Kidney (tissue), 13 donors: ENCODE measurements at regions not wholly inside any gene's neighbourhood (a gene's known extent, or its start where the extent isn't known, plus 50 kb on each side); places are given as distances from the start of the nearest gene placed in this dataset.

Experiments
- DNase-seq, 5 donors: peaks; one replicate each; pipeline ENCODE4 v3.0.0-alpha.2; 2013 to 2020
- FAIRE-seq: peaks from 2 replicates; lab custom pipeline; 2012; peaks lifted over from hg19 to GRCh38; lab: Jason Lieb, UNC
- H3K27ac ChIP-seq, 2 donors: one replicate each; pipeline ENCODE4 v1.7.0; 2013; ENCODE audit warnings: low read depth in 2 of 2, low read length in 2 of 2, inconsistent platforms in 1 of 2
- H3K27me3 ChIP-seq: one replicate; pipeline ENCODE4 v1.7.1; 2013; ENCODE audit warnings: low read length, inconsistent platforms; ENCODE audit not compliant: control insufficient read depth, insufficient read depth
- H3K36me3 ChIP-seq, 3 donors: one replicate each; pipeline versions ENCODE4 v1.7.0 to v1.7.1; 2013; ENCODE audit warnings: low read length in 3 of 3, control low read depth in 1 of 3, inconsistent platforms in 1 of 3; ENCODE audit not compliant: insufficient read depth in 3 of 3, control insufficient read depth in 2 of 3
- H3K4me1 ChIP-seq, 3 donors: one replicate each; pipeline versions ENCODE4 v1.7.0 to v1.7.1; 2013; ENCODE audit warnings: low read length in 3 of 3, inconsistent platforms in 1 of 3, low read depth in 1 of 3; ENCODE audit not compliant: control insufficient read depth in 2 of 3, insufficient read depth in 2 of 3
- H3K4me3 ChIP-seq, 3 donors: one replicate each; pipeline versions ENCODE4 v1.7.0 to v1.8.1; 2013; ENCODE audit warnings: low read length in 3 of 3, control low read depth in 1 of 3, inconsistent platforms in 1 of 3
- H3K9ac ChIP-seq, 3 donors: one replicate each; pipeline versions ENCODE4 v1.7.0 to v1.7.1; 2013; ENCODE audit warnings: low read length in 3 of 3, control low read depth in 1 of 3, inconsistent platforms in 1 of 3
- H3K9me3 ChIP-seq, 3 donors: one replicate each; pipeline versions ENCODE4 v1.7.0 to v1.7.1; 2013; ENCODE audit warnings: low read length in 3 of 3, control low read depth in 1 of 3, inconsistent platforms in 1 of 3; ENCODE audit not compliant: control insufficient read depth in 2 of 3, insufficient read depth in 1 of 3
- CTCF ChIP-seq: IDR thresholded peaks from 3 replicates; pipeline ENCODE4 v1.5.1; 2012; ENCODE audit warnings: mild to moderate bottlenecking, moderate library complexity, borderline replicate concordance; ENCODE audit not compliant: insufficient read depth; ENCODE audit errors: extremely low read depth
- intact Hi-C: fragments of 100-400 bp; cut with DNase I; formaldehyde crosslinking; loops from one replicate; pipeline ENCODE4 v1.11.1; 2022
- donor health status: control.
- donor health status: control.
- donor health status: control.
- donor health status: control.
- donor health status: control.
- donor health status: DM: yes; HTN: yes; CAD: no.
- donor health status: Normal renal cell carcinoma (clear cell type).

- no peaks in the 10 kb centered on the region for H3K36me3 ChIP-seq
- FAIRE-seq (no peak), DNase-seq (no peak)
- H3K9me3 ChIP-seq: peaks cover 0 to 17% (median 4%) of the 10 kb centered on the region in 3 donors
- no peak overlapping the region for H3K4me3 ChIP-seq
- no peak overlapping the region for H3K9ac ChIP-seq
- no peak overlapping the region for H3K27ac ChIP-seq
- intact Hi-C loops: no loop called here
- H3K4me1 ChIP-seq: no peaks in the 10 kb centered on the region
- TF ChIP-seq CTCF: no peak
- no peaks in the 10 kb centered on the region for H3K27me3 ChIP-seq
Observed at GRCh38 chr18:35835833-35836232, 136.6 kb upstream of the RMP24 start.

GRCh38 chr18:35836932-35837331, 135.5 kb upstream of the RMP24 start:
- Histone ChIP-seq H3K9me3 (peaks cover 0 to 8% (median 1%) of the 10 kb centered on the region in 3 donors), H3K36me3 (no peaks in the 10 kb centered on the region), H3K27ac (no peak overlapping the region), H3K9ac (no peak overlapping the region), H3K27me3 (no peaks in the 10 kb centered on the region), H3K4me1 (no peaks in the 10 kb centered on the region), H3K4me3 (no peak overlapping the region)
- DNase-seq: no peak
- TF ChIP-seq CTCF: no peak
- intact Hi-C loops: no loop called here
- FAIRE-seq: no peak

- no peaks in the 10 kb centered on the region for H3K4me1 ChIP-seq
- no peak overlapping the region for H3K9ac ChIP-seq
- intact Hi-C loops: no loop called here
- DNase-seq: no peak
- H3K4me3 ChIP-seq: no peak overlapping the region
- no peak for FAIRE-seq
- no peaks in the 10 kb centered on the region for H3K9me3 ChIP-seq
- H3K27ac ChIP-seq: no peak overlapping the region
- no peak for TF ChIP-seq CTCF
- no peaks in the 10 kb centered on the region for H3K27me3 ChIP-seq
- no peaks in the 10 kb centered on the region for H3K36me3 ChIP-seq
Observed at GRCh38 chr18:35837922-35838496, 134.5 kb upstream of the RMP24 start.

- H3K9me3 ChIP-seq: no peaks in the 10 kb centered on the region
- FAIRE-seq (no peak), DNase-seq (no peak)
- no peak for TF ChIP-seq CTCF
- no peaks in the 10 kb centered on the region for H3K27me3 ChIP-seq
- intact Hi-C loops: no loop called here
- no peak overlapping the region for H3K27ac ChIP-seq
- H3K4me1 ChIP-seq: no peaks in the 10 kb centered on the region
- no peaks in the 10 kb centered on the region for H3K36me3 ChIP-seq
- H3K4me3 ChIP-seq: no peak overlapping the region
- no peak overlapping the region for H3K9ac ChIP-seq
Observed at GRCh38 chr18:35841283-35841682, 131.2 kb upstream of the RMP24 start.
